ENCODE measurements at regions not wholly inside any gene's neighbourhood (a gene's known extent, or its start where the extent isn't known, plus 50 kb on each side); places are given as distances from the start of the nearest gene placed in this dataset.

- Histone ChIP-seq H3K27me3 (ENCODE audit: control insufficient read depth, low read length) (no peaks in the 10 kb centered on the region), H3K36me3 (ENCODE audit: control insufficient read depth, low read length) (no peaks in the 10 kb centered on the region), H3K9me2 (replicated peaks; ENCODE audit: control insufficient read depth, low read length) (no peaks in the 10 kb centered on the region), H3K4me3 (ENCODE audit: low read length) (no peak overlapping the region), H3F3A (ENCODE audit: control insufficient read depth, insufficient read depth) (no peaks in the 10 kb centered on the region), H3K79me2 (ENCODE audit: control insufficient read depth, low read length) (no peaks in the 10 kb centered on the region), H3K27ac (ENCODE audit: low read depth, low read length) (no peak overlapping the region), H3K9me3 (ENCODE audit: control insufficient read depth, insufficient read depth, low read length) (no peaks in the 10 kb centered on the region), H4K20me1 (ENCODE audit: control insufficient read depth, insufficient read depth, low read depth, low read length) (no peaks in the 10 kb centered on the region), H3K4me2 (ENCODE audit: low read length) (no peak overlapping the region), H3K4me1 (ENCODE audit: control insufficient read depth, low read length) (no peaks in the 10 kb centered on the region)
- TF ChIP-seq CTCF (IDR thresholded peaks at IDR 0.05; ENCODE audit: low read depth, low read length, poor library complexity, severe bottlenecking) (no peak), EZH2phosphoT487 (IDR thresholded peaks at IDR 0.05; ENCODE audit: borderline replicate concordance, low read length) (no peak)
These were observed 818.6 kb downstream of the CDH18 start for GRCh38 chr5:19169426-19169825.

GRCh38 chr5:19172926-19173470 lies 815.0 kb downstream of the CDH18 start:
- Histone ChIP-seq H3K27me3 (ENCODE audit: control insufficient read depth, low read length) (no peaks in the 10 kb centered on the region), H3K9me2 (replicated peaks; ENCODE audit: control insufficient read depth, low read length) (no peaks in the 10 kb centered on the region), H3K4me2 (ENCODE audit: low read length) (no peak overlapping the region), H3K4me1 (ENCODE audit: control insufficient read depth, low read length) (no peaks in the 10 kb centered on the region), H3K36me3 (ENCODE audit: control insufficient read depth, low read length) (no peaks in the 10 kb centered on the region), H3K9me3 (ENCODE audit: control insufficient read depth, insufficient read depth, low read length) (no peaks in the 10 kb centered on the region), H3K4me3 (ENCODE audit: low read length) (no peak overlapping the region), H3K79me2 (ENCODE audit: control insufficient read depth, low read length) (no peaks in the 10 kb centered on the region), H3K27ac (ENCODE audit: low read depth, low read length) (no peak overlapping the region), H3F3A (ENCODE audit: control insufficient read depth, insufficient read depth) (no peaks in the 10 kb centered on the region), H4K20me1 (ENCODE audit: control insufficient read depth, insufficient read depth, low read depth, low read length) (no peaks in the 10 kb centered on the region)
- no peak for TF ChIP-seq CTCF (IDR thresholded peaks at IDR 0.05; ENCODE audit: low read depth, low read length, poor library complexity, severe bottlenecking)
- TF ChIP-seq EZH2phosphoT487 (IDR thresholded peaks at IDR 0.05; ENCODE audit: borderline replicate concordance, low read length), result no peak

- Histone ChIP-seq H3K36me3 (ENCODE audit: control insufficient read depth, low read length) (no peaks in the 10 kb centered on the region), H3K4me2 (ENCODE audit: low read length) (no peak overlapping the region), H4K20me1 (ENCODE audit: control insufficient read depth, insufficient read depth, low read depth, low read length) (no peaks in the 10 kb centered on the region), H3K9me2 (replicated peaks; ENCODE audit: control insufficient read depth, low read length) (no peaks in the 10 kb centered on the region), H3K4me3 (ENCODE audit: low read length) (no peak overlapping the region), H3K4me1 (ENCODE audit: control insufficient read depth, low read length) (no peaks in the 10 kb centered on the region), H3F3A (ENCODE audit: control insufficient read depth, insufficient read depth) (no peaks in the 10 kb centered on the region), H3K9me3 (ENCODE audit: control insufficient read depth, insufficient read depth, low read length) (no peaks in the 10 kb centered on the region), H3K27ac (ENCODE audit: low read depth, low read length) (no peak overlapping the region), H3K27me3 (ENCODE audit: control insufficient read depth, low read length) (no peaks in the 10 kb centered on the region), H3K79me2 (ENCODE audit: control insufficient read depth, low read length) (no peaks in the 10 kb centered on the region)
- TF ChIP-seq EZH2phosphoT487 (IDR thresholded peaks at IDR 0.05; ENCODE audit: borderline replicate concordance, low read length) (no peak), CTCF (IDR thresholded peaks at IDR 0.05; ENCODE audit: low read depth, low read length, poor library complexity, severe bottlenecking) (no peak)
These were observed 812.0 kb downstream of the CDH18 start for GRCh38 chr5:19175776-19176570.
